PFSK-1 (cell line): ENCODE measurements at regions not wholly inside any gene's neighbourhood (a gene's known extent, or its start where the extent isn't known, plus 50 kb on each side); places are given as distances from the start of the nearest gene placed in this dataset.

Experiments used
- FOXP2 ChIP-seq: optimal IDR thresholded peaks from 2 replicates; pipeline ENCODE3; 2011; ENCODE audit warnings: borderline replicate concordance, control low read depth, inconsistent platforms; ENCODE audit not compliant: insufficient read depth; ENCODE audit errors: extremely low read length, extremely low read depth
- POLR2AphosphoS5 ChIP-seq: IDR thresholded peaks from 2 replicates; pipeline ENCODE4 v1.6.1; 2012; ENCODE audit warnings: low read depth, mild to moderate bottlenecking, control low read depth, low read length, moderate library complexity
- REST ChIP-seq, 2 experiments: IDR thresholded peaks; 2 replicates each; pipeline versions ENCODE4 v1.6.1 to v1.8.0; 2011 to 2012; ENCODE audit warnings: low read depth in 2 of 2, low read length in 2 of 2, control low read depth in 1 of 2, inconsistent platforms in 1 of 2, mild to moderate bottlenecking in 1 of 2, moderate library complexity in 1 of 2; ENCODE audit not compliant: insufficient read depth in 1 of 2
- SIN3A ChIP-seq: IDR thresholded peaks from 2 replicates; pipeline ENCODE4 v1.6.1; 2012; ENCODE audit warnings: mild to moderate bottlenecking, low read length, moderate library complexity, borderline replicate concordance; ENCODE audit not compliant: insufficient read depth
- TAF1 ChIP-seq: IDR thresholded peaks from 2 replicates; pipeline ENCODE4 v1.6.1; 2012; ENCODE audit warnings: low read length, control low read depth, borderline replicate concordance; ENCODE audit not compliant: insufficient read depth

- no peak for TF ChIP-seq REST (IDR thresholded peaks at IDR 0.05; ENCODE audit: insufficient read depth in 1 of 2, low read depth in 2 of 2, low read length in 2 of 2)
- no peak for TF ChIP-seq TAF1
- TF ChIP-seq SIN3A = no peak
- TF ChIP-seq FOXP2 = no peak
These were observed 77.5 kb upstream of the UNC5A start for GRCh38 chr5:176732736-176733405.

GRCh38 chr5:176733406-176734262, 76.7 kb upstream of the UNC5A start:
- no peak for TF ChIP-seq FOXP2
- no peak for TF ChIP-seq TAF1
- no peak for TF ChIP-seq POLR2AphosphoS5
- TF ChIP-seq REST (IDR thresholded peaks at IDR 0.05; ENCODE audit: insufficient read depth in 1 of 2, low read depth in 2 of 2, low read length in 2 of 2) = no peak
- TF ChIP-seq SIN3A = no peak

- no peak for TF ChIP-seq SIN3A
- no peak for TF ChIP-seq TAF1
- no peak for TF ChIP-seq POLR2AphosphoS5
- no peak for TF ChIP-seq FOXP2
- TF ChIP-seq REST (IDR thresholded peaks at IDR 0.05; ENCODE audit: insufficient read depth in 1 of 2, low read depth in 2 of 2, low read length in 2 of 2) = no peak
These were observed 75.5 kb upstream of the UNC5A start for GRCh38 chr5:176734756-176735342.

GRCh38 chr5:176735383-176736265, 74.7 kb upstream of the UNC5A start:
- TF ChIP-seq POLR2AphosphoS5 (no peak), TAF1 (no peak), SIN3A (no peak), REST (IDR thresholded peaks at IDR 0.05; ENCODE audit: insufficient read depth in 1 of 2, low read depth in 2 of 2, low read length in 2 of 2) (no peak), FOXP2 (no peak)
